Caco-2 (cell line): ENCODE measurements at regions not wholly inside any gene's neighbourhood (a gene's known extent, or its start where the extent isn't known, plus 50 kb on each side); places are given as distances from the start of the nearest gene placed in this dataset.

Source experiments
- BruUV-seq: library from RNA; stranded (reverse); fragments of 400-500 nt; replicated peaks from 2 replicates; lab custom pipeline; 2021; lab: Mats Ljungman, UMichigan
- CTCF ChIA-PET: fragments of 300-600 bp; sonication (Branson Sonifier 250); formaldehyde crosslinking; loops from one replicate; lab custom pipeline; 2022; ENCODE audit warnings: antibody characterized with exemption; lab: Charles Lee
- POLR2A ChIA-PET: fragments of 300-600 bp; sonication (Branson Sonifier 250); formaldehyde crosslinking; loops from one replicate; lab custom pipeline; 2022; ENCODE audit warnings: antibody characterized with exemption; lab: Charles Lee
- DNase-seq, 2 experiments: peaks; one replicate each; pipeline versions ENCODE4 v3.0.0 to v3.0.0-alpha.2; 2020 to 2022
- H3K27me3 ChIP-seq: replicated peaks from 2 replicates; pipeline ENCODE4 v1.6.0; 2011; ENCODE audit warnings: low read length; ENCODE audit not compliant: control insufficient read depth, insufficient read depth
- H3K36me3 ChIP-seq: 2 replicates; pipeline ENCODE4 v1.5.1; 2011; ENCODE audit warnings: low read length; ENCODE audit not compliant: control insufficient read depth, insufficient read depth
- H3K4me1 ChIP-seq: fragments of 250-450 bp; sonication (Bioruptor Pico); 2 replicates; pipeline ENCODE4 v1.5.1; 2020; ENCODE audit warnings: mild to moderate bottlenecking
- H3K4me3 ChIP-seq: 2 replicates; pipeline ENCODE4 v1.5.1; 2011; ENCODE audit warnings: low read depth, mild to moderate bottlenecking, control low read depth, low read length
- H3K9me3 ChIP-seq: fragments of 250-450 bp; sonication (Bioruptor Pico); 2 replicates; pipeline ENCODE4 v1.5.1; 2020; ENCODE audit warnings: mild to moderate bottlenecking, moderate library complexity
- H3K27ac Mint-ChIP-seq: one replicate; pipeline ENCODE4 v1.8.0; 2022; ENCODE audit warnings: mixed read lengths; ENCODE audit not compliant: unreplicated experiment
- H3K27me3 Mint-ChIP-seq: one replicate; pipeline ENCODE4 v1.8.0; 2022; ENCODE audit warnings: mixed read lengths; ENCODE audit not compliant: insufficient read depth, unreplicated experiment
- H3K36me3 Mint-ChIP-seq: one replicate; pipeline ENCODE4 v1.8.0; 2022; ENCODE audit warnings: mild to moderate bottlenecking, mixed read lengths; ENCODE audit not compliant: insufficient read depth, unreplicated experiment
- H3K4me1 Mint-ChIP-seq: one replicate; pipeline ENCODE4 v1.8.0; 2022; ENCODE audit warnings: low read depth, mixed read lengths; ENCODE audit not compliant: unreplicated experiment
- H3K4me3 Mint-ChIP-seq: one replicate; pipeline ENCODE4 v1.8.0; 2022; ENCODE audit warnings: mild to moderate bottlenecking, moderate library complexity, mixed read lengths; ENCODE audit not compliant: unreplicated experiment
- H3K9me3 Mint-ChIP-seq: one replicate; pipeline ENCODE4 v1.8.0; 2022; ENCODE audit warnings: mixed read lengths; ENCODE audit not compliant: unreplicated experiment
- CTCF ChIP-seq, 2 experiments: fragments of 200-600 bp in 1 of 2; IDR thresholded peaks; 1 replicate in 1 of 2; 2 replicates in 1 of 2; pipeline versions ENCODE4 v1.5.1 to v1.8.0; 2011 to 2022; ENCODE audit warnings: antibody characterized with exemption in 1 of 2, control low read depth in 1 of 2, inconsistent platforms in 1 of 2, low read depth in 1 of 2, low read length in 1 of 2, mild to moderate bottlenecking in 1 of 2, moderate library complexity in 1 of 2; ENCODE audit not compliant: insufficient read depth in 1 of 2, severe bottlenecking in 1 of 2, unreplicated experiment in 1 of 2
- intact Hi-C: fragments of 100-400 bp; cut with micrococcal nuclease; formaldehyde crosslinking; loops from one replicate; pipeline ENCODE4 v1.10.0; 2022; ENCODE audit not compliant: unreplicated experiment

GRCh38 chr3:152922554-152922953 lies 87.6 kb downstream of the P2RY1 start:
- Histone ChIP-seq H3K4me1 (no peaks in the 10 kb centered on the region), H3K27me3 (no peaks in the 10 kb centered on the region), H3K4me3 (no peak overlapping the region), H3K9me3 (no peaks in the 10 kb centered on the region), H3K36me3 (no peaks in the 10 kb centered on the region)
- BruUV-seq: no TSS peak
- no peaks in the 10 kb centered on the region for H3K27me3 Mint-ChIP-seq
- no peaks in the 10 kb centered on the region for H3K4me1 Mint-ChIP-seq
- ChIA-PET POLR2A (no interaction called here), CTCF (no interaction called here)
- H3K4me3 Mint-ChIP-seq: no peak overlapping the region
- no peak overlapping the region for H3K27ac Mint-ChIP-seq
- H3K36me3 Mint-ChIP-seq: no peaks in the 10 kb centered on the region
- TF ChIP-seq CTCF (IDR thresholded peaks at IDR 0.05; ENCODE audit: insufficient read depth in 1 of 2, low read depth in 1 of 2, low read length in 1 of 2, severe bottlenecking in 1 of 2, unreplicated experiment in 1 of 2): no peak
- no peak for DNase-seq
- no peaks in the 10 kb centered on the region for H3K9me3 Mint-ChIP-seq
- intact Hi-C loops: no loop called here

GRCh38 chr3:152927131-152927530 lies 92.2 kb downstream of the P2RY1 start:
- no peaks in the 10 kb centered on the region for H3K27me3 Mint-ChIP-seq
- intact Hi-C loops: no loop called here
- DNase-seq: no peak
- no peaks in the 10 kb centered on the region for H3K4me1 Mint-ChIP-seq
- H3K4me3 ChIP-seq: no peak overlapping the region
- H3K9me3 ChIP-seq: no peaks in the 10 kb centered on the region
- no peaks in the 10 kb centered on the region for H3K9me3 Mint-ChIP-seq
- no peaks in the 10 kb centered on the region for H3K36me3 ChIP-seq
- no peak overlapping the region for H3K27ac Mint-ChIP-seq
- CTCF ChIA-PET: no interaction called here
- no TSS peak for BruUV-seq
- no peaks in the 10 kb centered on the region for H3K4me1 ChIP-seq
- POLR2A ChIA-PET: no interaction called here
- no peaks in the 10 kb centered on the region for H3K36me3 Mint-ChIP-seq
- no peak overlapping the region for H3K4me3 Mint-ChIP-seq
- H3K27me3 ChIP-seq: no peaks in the 10 kb centered on the region
- no peak for TF ChIP-seq CTCF (IDR thresholded peaks at IDR 0.05; ENCODE audit: insufficient read depth in 1 of 2, low read depth in 1 of 2, low read length in 1 of 2, severe bottlenecking in 1 of 2, unreplicated experiment in 1 of 2)

GRCh38 chr3:152930516-152930915 lies 95.6 kb downstream of the P2RY1 start:
- CTCF ChIA-PET: no interaction called here
- no peak overlapping the region for H3K27ac Mint-ChIP-seq
- BruUV-seq: no TSS peak

More at GRCh38 chr3:152930516-152930915, 95.6 kb downstream of the P2RY1 start:
- Mint-ChIP-seq H3K4me3 (no peak overlapping the region), H3K36me3 (no peaks in the 10 kb centered on the region), H3K27me3 (no peaks in the 10 kb centered on the region), H3K9me3 (no peaks in the 10 kb centered on the region), H3K4me1 (no peaks in the 10 kb centered on the region)
- intact Hi-C loops: loop anchor here (10.0 kb wide), 1 partner anchor 356 kb away; no protein-coding TSS in a partner anchor
- Histone ChIP-seq H3K36me3 (no peaks in the 10 kb centered on the region), H3K27me3 (no peaks in the 10 kb centered on the region), H3K4me1 (no peaks in the 10 kb centered on the region), H3K4me3 (no peak overlapping the region), H3K9me3 (no peaks in the 10 kb centered on the region)
- POLR2A ChIA-PET: no interaction called here
- no peak for DNase-seq
- no peak for TF ChIP-seq CTCF (IDR thresholded peaks at IDR 0.05; ENCODE audit: insufficient read depth in 1 of 2, low read depth in 1 of 2, low read length in 1 of 2, severe bottlenecking in 1 of 2, unreplicated experiment in 1 of 2)
